CD14-positive monocyte (primary cell): ENCODE measurements at regions not wholly inside any gene's neighbourhood (a gene's known extent, or its start where the extent isn't known, plus 50 kb on each side); places are given as distances from the start of the nearest gene placed in this dataset.

Experiments used
- DNase-seq, 3 donors: peaks; one replicate each; pipeline ENCODE4 v3.0.0-alpha.2; 2011 to 2022
- H2AFZ ChIP-seq: 2 replicates; pipeline ENCODE4 v1.6.0; 2012; ENCODE audit warnings: mild to moderate bottlenecking, low read depth, low read length, inconsistent platforms; ENCODE audit not compliant: insufficient read depth, poor library complexity, severe bottlenecking
- H3K27ac ChIP-seq, 2 donors: 1 replicate in 1 of 2; 2 replicates in 1 of 2; pipeline ENCODE4 v1.5.1; 2012 to 2013; ENCODE audit warnings: low read length in 2 of 2, control low read depth in 1 of 2, inconsistent platforms in 1 of 2, low read depth in 1 of 2, mild to moderate bottlenecking in 1 of 2
- H3K27me3 ChIP-seq, 2 donors: one replicate each; pipeline versions ENCODE4 v1.6.0 to v1.6.1; 2011 to 2013; ENCODE audit warnings: low read length in 2 of 2; ENCODE audit not compliant: control insufficient read depth in 2 of 2, insufficient read depth in 2 of 2
- H3K36me3 ChIP-seq, 2 donors: replicated peaks in 1 of 2; 1 replicate in 1 of 2; 2 replicates in 1 of 2; pipeline versions ENCODE4 v1.5.1 to v1.6.1; 2012 to 2013; ENCODE audit warnings: low read length in 2 of 2, control low read depth in 1 of 2, inconsistent platforms in 1 of 2, mild to moderate bottlenecking in 1 of 2; ENCODE audit not compliant: insufficient read depth in 2 of 2, control insufficient read depth in 1 of 2
- H3K4me1 ChIP-seq, 2 donors: 1 replicate in 1 of 2; 2 replicates in 1 of 2; pipeline versions ENCODE4 v1.5.1 to v1.6.1; 2012 to 2013; ENCODE audit warnings: low read length in 2 of 2, control low read depth in 1 of 2, inconsistent platforms in 1 of 2, mild to moderate bottlenecking in 1 of 2, moderate library complexity in 1 of 2; ENCODE audit not compliant: insufficient read depth in 2 of 2, control insufficient read depth in 1 of 2
- H3K4me2 ChIP-seq: replicated peaks from 2 replicates; pipeline ENCODE3; 2012; ENCODE audit warnings: low read length, moderate library complexity, mild to moderate bottlenecking; ENCODE audit not compliant: poor library complexity, severe bottlenecking; ENCODE audit errors: extremely low read depth
- H3K4me3 ChIP-seq, 3 experiments: fragments of 200-600 bp in 1 of 3; sonication (generic) in 1 of 3; replicated peaks in 1 of 3; 1 replicate in 2 of 3; 2 replicates in 1 of 3; pipeline ENCODE4 v1.5.1; 2011 to 2013; ENCODE audit warnings: low read length in 3 of 3, mild to moderate bottlenecking in 3 of 3, control low read depth in 2 of 3, low read depth in 2 of 3, inconsistent platforms in 1 of 3, moderate library complexity in 1 of 3
- H3K79me2 ChIP-seq: 2 replicates; pipeline ENCODE4 v1.6.0; 2012; ENCODE audit warnings: mild to moderate bottlenecking, control low read depth, inconsistent platforms, low read length, moderate library complexity; ENCODE audit not compliant: insufficient read depth
- H3K9ac ChIP-seq: 2 replicates; pipeline ENCODE4 v1.6.0; 2017; ENCODE audit warnings: low read length, mild to moderate bottlenecking; ENCODE audit not compliant: insufficient read depth, poor library complexity, severe bottlenecking
- H3K9me3 ChIP-seq, 2 donors: replicated peaks in 1 of 2; 1 replicate in 1 of 2; 2 replicates in 1 of 2; pipeline versions ENCODE4 v1.5.1 to v1.6.1; 2012 to 2013; ENCODE audit warnings: low read length in 2 of 2, control low read depth in 1 of 2; ENCODE audit not compliant: control insufficient read depth in 1 of 2, insufficient read depth in 1 of 2
- H4K20me1 ChIP-seq: 2 replicates; pipeline ENCODE4 v1.6.0; 2012; ENCODE audit warnings: mild to moderate bottlenecking, low read length, control low read depth, moderate library complexity; ENCODE audit not compliant: insufficient read depth
- H3K27ac Mint-ChIP-seq, 7 donors: one replicate each; pipeline ENCODE4 v1.8.0; 2020; ENCODE audit warnings: mild to moderate bottlenecking in 7 of 7, mixed read lengths in 7 of 7, moderate library complexity in 6 of 7, inconsistent platforms in 2 of 7
- H3K27me3 Mint-ChIP-seq, 3 donors: one replicate each; pipeline ENCODE4 v1.8.0; 2021 to 2022; ENCODE audit warnings: low read depth in 3 of 3, mild to moderate bottlenecking in 3 of 3, mixed read lengths in 3 of 3, moderate library complexity in 3 of 3, inconsistent platforms in 1 of 3
- H3K36me3 Mint-ChIP-seq, 2 donors: one replicate each; pipeline ENCODE4 v1.8.0; 2020; ENCODE audit warnings: mixed read lengths in 2 of 2, inconsistent platforms in 1 of 2, mild to moderate bottlenecking in 1 of 2
- H3K4me1 Mint-ChIP-seq: one replicate; pipeline ENCODE4 v1.8.0; 2020; ENCODE audit warnings: mild to moderate bottlenecking, mixed read lengths
- H3K4me3 Mint-ChIP-seq, 2 donors: one replicate each; pipeline ENCODE4 v1.8.0; 2020; ENCODE audit warnings: mild to moderate bottlenecking in 2 of 2, mixed read lengths in 2 of 2, moderate library complexity in 1 of 2
- H3K9me3 Mint-ChIP-seq, 7 donors: one replicate each; pipeline ENCODE4 v1.8.0; 2020 to 2022; ENCODE audit warnings: mixed read lengths in 7 of 7, mild to moderate bottlenecking in 6 of 7, moderate library complexity in 6 of 7, inconsistent platforms in 2 of 7
- CTCF ChIP-seq: fragments of 200-600 bp; IDR thresholded peaks from one replicate; pipeline ENCODE4 v1.8.0; 2022; ENCODE audit warnings: antibody characterized with exemption, mild to moderate bottlenecking
- WGBS: methylation state at CpG from one replicate; pipeline ENCODE4 v1.1.5; 2013; ENCODE audit warnings: missing lambda C conversion rate; ENCODE audit not compliant: insufficient coverage; 5-methylcytosine and 5-hydroxymethylcytosine counted together
- intact Hi-C, 2 donors: fragments of 100-400 bp; cut with micrococcal nuclease; formaldehyde crosslinking; loops; one replicate each; pipeline versions ENCODE4 v1.15.0 to v1.15.1; 2023

DNA sequence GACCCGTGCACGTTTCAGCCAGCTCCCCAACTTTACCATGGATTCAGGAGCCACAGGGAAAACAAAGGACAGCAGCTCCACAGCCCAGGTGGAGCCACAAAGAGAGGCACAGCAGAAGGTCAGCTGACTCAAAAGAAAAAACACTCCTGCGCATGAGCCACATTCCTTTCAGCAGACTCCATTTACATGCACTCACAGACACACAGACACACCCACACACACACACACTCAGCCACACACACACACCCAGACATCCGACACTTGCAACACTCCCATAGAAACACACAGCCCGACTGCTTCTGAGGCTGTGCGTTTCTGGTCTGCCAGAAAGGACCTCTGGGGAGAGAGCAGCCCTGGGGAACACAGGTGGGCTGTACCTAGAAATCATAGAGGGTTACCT is 2335.5 kb downstream of the TP53TG3F start:
- Mint-ChIP-seq H3K36me3 (no peaks in the 10 kb centered on the region), H3K4me1 (no peaks in the 10 kb centered on the region), H3K27me3 (peaks cover 0 to 2% (median 0%) of the 10 kb centered on the region in 3 donors), H3K27ac (no peak overlapping the region), H3K9me3 (peaks cover 21 to 58% (median 44%) of the 10 kb centered on the region in 7 donors), H3K4me3 (no peak overlapping the region)
- H3K9ac ChIP-seq = no peak overlapping the region
- H2AFZ ChIP-seq = no peak overlapping the region
- H4K20me1 ChIP-seq = no peaks in the 10 kb centered on the region
- H3K4me2 ChIP-seq = no peak overlapping the region
- 83% methylated on average over 5 of the region's 6 CpGs for WGBS
- H3K4me1 ChIP-seq = no peaks in the 10 kb centered on the region
- H3K4me3 ChIP-seq = no peak overlapping the region
- intact Hi-C loops = no loop called here
- no peak for DNase-seq
- H3K79me2 ChIP-seq = no peaks in the 10 kb centered on the region
- H3K36me3 ChIP-seq = no peaks in the 10 kb centered on the region
- no peak overlapping the region for H3K27ac ChIP-seq
- H3K27me3 ChIP-seq = no peaks in the 10 kb centered on the region
- peaks cover 73 to 85% of the 10 kb centered on the region in 2 donors for H3K9me3 ChIP-seq
- no peak for TF ChIP-seq CTCF

- no peak for DNase-seq
- no peaks in the 10 kb centered on the region for H3K27me3 ChIP-seq
- no peaks in the 10 kb centered on the region for H3K4me1 Mint-ChIP-seq
- no peaks in the 10 kb centered on the region for H4K20me1 ChIP-seq
- no peak overlapping the region for H2AFZ ChIP-seq
- intact Hi-C loops = no loop called here
- no peaks in the 10 kb centered on the region for H3K4me1 ChIP-seq
- WGBS = 66% methylated on average over 32 of the region's 33 CpGs
- no peak overlapping the region for H3K4me3 ChIP-seq
- no peaks in the 10 kb centered on the region for H3K36me3 Mint-ChIP-seq
- H3K27ac Mint-ChIP-seq = no peak overlapping the region
- H3K4me2 ChIP-seq = no peak overlapping the region
- H3K79me2 ChIP-seq = no peaks in the 10 kb centered on the region
- no peak overlapping the region for H3K27ac ChIP-seq
- H3K9me3 ChIP-seq = peaks cover 67 to 79% of the 10 kb centered on the region in 2 donors
- H3K9me3 Mint-ChIP-seq = peaks cover 21 to 56% (median 44%) of the 10 kb centered on the region in 7 donors
- peaks cover 0 to 2% (median 0%) of the 10 kb centered on the region in 3 donors for H3K27me3 Mint-ChIP-seq
- H3K4me3 Mint-ChIP-seq = no peak overlapping the region
- no peak overlapping the region for H3K9ac ChIP-seq
- no peak for TF ChIP-seq CTCF
- H3K36me3 ChIP-seq = no peaks in the 10 kb centered on the region
These were observed 2336.1 kb downstream of the TP53TG3F start for GRCh38 chr16:35795361-35796029.
